ENCODE measurements at regions not wholly inside any gene's neighbourhood (a gene's known extent, or its start where the extent isn't known, plus 50 kb on each side); places are given as distances from the start of the nearest gene placed in this dataset.
"Not testable (repeated sequence)": the region's sequence is repeated elsewhere in the genome, so short reads cannot be mapped to it uniquely, and the experiment has no call there.

DNA sequence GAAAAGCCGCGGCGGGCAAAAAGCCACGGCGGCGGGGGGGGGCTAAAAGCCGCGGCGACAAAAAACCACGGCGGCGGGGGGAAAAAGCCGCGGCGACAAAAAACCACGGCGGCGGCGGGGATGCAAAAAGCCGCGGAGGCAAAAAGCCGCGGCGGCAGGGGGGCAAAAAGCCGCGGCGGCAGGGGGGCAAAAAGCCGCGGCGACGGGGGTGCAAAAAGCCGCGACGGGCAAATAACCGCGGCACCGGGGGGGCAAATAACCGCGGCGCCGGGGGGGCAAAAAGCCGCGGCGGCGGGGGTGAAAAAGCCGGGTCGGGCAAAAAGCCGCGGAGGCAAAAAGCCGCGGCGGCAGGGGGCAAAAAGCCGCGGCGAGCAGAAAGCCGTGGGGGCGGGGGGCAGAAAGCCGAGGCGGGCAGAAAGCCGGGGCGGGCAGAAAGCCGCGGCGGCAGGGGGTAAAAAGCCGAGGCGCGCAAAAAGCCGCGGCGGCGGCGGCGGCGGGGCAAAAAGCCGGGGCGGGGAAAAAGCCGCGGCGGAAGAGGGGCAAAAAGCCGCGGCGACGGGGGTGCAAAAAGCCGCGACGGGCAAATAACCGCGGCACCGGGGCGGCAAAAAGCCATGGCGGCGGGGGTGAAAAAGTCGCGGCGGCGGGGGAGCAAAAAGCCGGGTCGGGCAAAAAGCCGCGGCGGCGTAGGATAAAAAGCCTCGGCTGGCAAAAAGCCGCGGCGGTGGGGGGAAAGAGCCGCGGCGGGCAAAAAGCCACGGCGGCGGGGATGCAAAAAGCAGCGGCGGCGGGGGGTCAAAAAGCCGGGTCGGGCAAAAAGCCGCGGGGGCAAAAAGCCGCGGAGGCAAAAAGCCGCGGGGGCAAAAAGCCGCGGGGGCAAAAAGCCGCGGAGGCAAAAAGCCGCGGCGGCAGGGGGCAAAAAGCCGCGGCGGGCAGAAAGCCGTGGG lies 1632.4 kb downstream of the RPIA start:
- TF ChIP-seq ZNF70 (CRISPR knock-in tag; IDR thresholded peaks at IDR 0.05); TCF4 (CRISPR knock-in tag; IDR thresholded peaks at IDR 0.05; ENCODE audit: borderline replicate concordance); ZNF565 (CRISPR knock-in tag; conservative IDR thresholded peaks at IDR 0.05; ENCODE audit: low read depth); OSR1 (CRISPR knock-in tag; IDR thresholded peaks at IDR 0.05); PATZ1 (CRISPR knock-in tag; IDR thresholded peaks at IDR 0.05; ENCODE audit: borderline replicate concordance): not testable (repeated sequence)
